ENCODE measurements at regions not wholly inside any gene's neighbourhood (a gene's known extent, or its start where the extent isn't known, plus 50 kb on each side); places are given as distances from the start of the nearest gene placed in this dataset.
A peak's percentile ranks its signal among the peaks of the same experiment; 100 is the strongest.

DNA sequence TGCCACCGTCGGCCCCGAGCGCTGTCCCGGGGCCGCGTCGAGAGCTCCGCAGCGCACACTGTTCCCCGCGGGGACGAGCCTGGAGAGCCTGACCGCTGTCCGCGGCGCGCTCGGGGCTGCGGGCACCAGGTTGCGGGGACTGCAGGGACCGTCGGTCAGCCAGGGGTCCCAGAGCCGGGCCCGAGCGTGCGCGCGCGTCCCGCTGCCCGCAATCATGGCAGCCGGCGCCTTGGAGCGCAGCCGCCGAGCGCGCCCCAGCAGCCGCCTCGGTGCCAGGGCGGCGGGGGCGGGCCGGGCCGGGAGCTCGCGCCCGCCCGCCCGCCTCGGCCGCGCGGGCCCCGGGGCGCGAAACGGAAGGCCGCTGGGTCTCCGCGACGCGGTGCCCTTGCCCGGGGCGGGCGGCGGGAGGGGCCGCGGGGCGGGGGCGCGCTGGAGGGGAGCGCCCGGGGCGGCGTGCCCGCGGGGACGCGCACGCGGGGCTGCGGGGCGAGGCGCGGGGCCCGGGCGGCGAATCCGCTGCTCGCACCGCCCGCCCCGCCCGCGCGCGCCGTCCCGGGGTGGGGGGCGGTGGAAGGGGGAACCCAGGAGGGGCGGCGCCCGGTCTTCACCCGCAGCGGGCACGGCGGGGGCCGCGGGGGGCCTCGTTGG is 79.4 kb upstream of the PPARA start:
- DNase-seq (ENCODE audit: extremely low spot score, unreplicated experiment): no peak
- Mint-ChIP-seq H3K36me3 (no peaks in the 10 kb centered on the region), H3K4me1 (ENCODE audit: unreplicated experiment) (peaks cover 8% of the 10 kb centered on the region), H3K27me3 (peaks cover 76% of the 10 kb centered on the region), H3K27ac (no peak overlapping the region), H3K9me3 (no peaks in the 10 kb centered on the region), H3K4me3 (no peak overlapping the region)
- TF ChIP-seq, protein P1, sequence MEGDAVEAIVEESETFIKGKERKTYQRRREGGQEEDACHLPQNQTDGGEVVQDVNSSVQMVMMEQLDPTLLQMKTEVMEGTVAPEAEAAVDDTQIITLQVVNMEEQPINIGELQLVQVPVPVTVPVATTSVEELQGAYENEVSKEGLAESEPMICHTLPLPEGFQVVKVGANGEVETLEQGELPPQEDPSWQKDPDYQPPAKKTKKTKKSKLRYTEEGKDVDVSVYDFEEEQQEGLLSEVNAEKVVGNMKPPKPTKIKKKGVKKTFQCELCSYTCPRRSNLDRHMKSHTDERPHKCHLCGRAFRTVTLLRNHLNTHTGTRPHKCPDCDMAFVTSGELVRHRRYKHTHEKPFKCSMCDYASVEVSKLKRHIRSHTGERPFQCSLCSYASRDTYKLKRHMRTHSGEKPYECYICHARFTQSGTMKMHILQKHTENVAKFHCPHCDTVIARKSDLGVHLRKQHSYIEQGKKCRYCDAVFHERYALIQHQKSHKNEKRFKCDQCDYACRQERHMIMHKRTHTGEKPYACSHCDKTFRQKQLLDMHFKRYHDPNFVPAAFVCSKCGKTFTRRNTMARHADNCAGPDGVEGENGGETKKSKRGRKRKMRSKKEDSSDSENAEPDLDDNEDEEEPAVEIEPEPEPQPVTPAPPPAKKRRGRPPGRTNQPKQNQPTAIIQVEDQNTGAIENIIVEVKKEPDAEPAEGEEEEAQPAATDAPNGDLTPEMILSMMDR (conservative IDR thresholded peaks at IDR 0.05): no peak

GRCh38 chr22:46071451-46072109 is 78.7 kb upstream of the PPARA start:
- no peaks in the 10 kb centered on the region for H3K36me3 Mint-ChIP-seq
- DNase-seq (ENCODE audit: extremely low spot score, unreplicated experiment): no peak
- H3K4me3 Mint-ChIP-seq: peak overlapping the region; percentile 86
- peaks cover 12% of the 10 kb centered on the region for H3K4me1 Mint-ChIP-seq (ENCODE audit: unreplicated experiment)
- no peak overlapping the region for H3K27ac Mint-ChIP-seq
- TF ChIP-seq, protein P1 (conservative IDR thresholded peaks at IDR 0.05): no peak
- H3K9me3 Mint-ChIP-seq: no peaks in the 10 kb centered on the region
- peaks cover 76% of the 10 kb centered on the region for H3K27me3 Mint-ChIP-seq

GRCh38 chr22:46072110-46072881 is 78.0 kb upstream of the PPARA start:
- H3K9me3 Mint-ChIP-seq: no peaks in the 10 kb centered on the region
- H3K4me1 Mint-ChIP-seq (ENCODE audit: unreplicated experiment): peaks cover 17% of the 10 kb centered on the region
- H3K4me3 Mint-ChIP-seq: peak overlapping the region; percentile 85
- no peak for DNase-seq (ENCODE audit: extremely low spot score, unreplicated experiment)
- H3K36me3 Mint-ChIP-seq: no peaks in the 10 kb centered on the region
- peak overlapping the region; percentile 34 for H3K27ac Mint-ChIP-seq
- TF ChIP-seq, protein P1 (conservative IDR thresholded peaks at IDR 0.05): no peak
- H3K27me3 Mint-ChIP-seq: peaks cover 75% of the 10 kb centered on the region

GRCh38 chr22:46072981-46073682 is 77.2 kb upstream of the PPARA start:
- Mint-ChIP-seq H3K9me3 (no peaks in the 10 kb centered on the region), H3K4me3 (peak overlapping the region; percentile 85), H3K36me3 (no peaks in the 10 kb centered on the region), H3K4me1 (ENCODE audit: unreplicated experiment) (peaks cover 20% of the 10 kb centered on the region), H3K27me3 (peaks cover 72% of the 10 kb centered on the region), H3K27ac (no peak overlapping the region)
- TF ChIP-seq, protein P1 (conservative IDR thresholded peaks at IDR 0.05): no peak
- DNase-seq (ENCODE audit: extremely low spot score, unreplicated experiment): no peak

DNA sequence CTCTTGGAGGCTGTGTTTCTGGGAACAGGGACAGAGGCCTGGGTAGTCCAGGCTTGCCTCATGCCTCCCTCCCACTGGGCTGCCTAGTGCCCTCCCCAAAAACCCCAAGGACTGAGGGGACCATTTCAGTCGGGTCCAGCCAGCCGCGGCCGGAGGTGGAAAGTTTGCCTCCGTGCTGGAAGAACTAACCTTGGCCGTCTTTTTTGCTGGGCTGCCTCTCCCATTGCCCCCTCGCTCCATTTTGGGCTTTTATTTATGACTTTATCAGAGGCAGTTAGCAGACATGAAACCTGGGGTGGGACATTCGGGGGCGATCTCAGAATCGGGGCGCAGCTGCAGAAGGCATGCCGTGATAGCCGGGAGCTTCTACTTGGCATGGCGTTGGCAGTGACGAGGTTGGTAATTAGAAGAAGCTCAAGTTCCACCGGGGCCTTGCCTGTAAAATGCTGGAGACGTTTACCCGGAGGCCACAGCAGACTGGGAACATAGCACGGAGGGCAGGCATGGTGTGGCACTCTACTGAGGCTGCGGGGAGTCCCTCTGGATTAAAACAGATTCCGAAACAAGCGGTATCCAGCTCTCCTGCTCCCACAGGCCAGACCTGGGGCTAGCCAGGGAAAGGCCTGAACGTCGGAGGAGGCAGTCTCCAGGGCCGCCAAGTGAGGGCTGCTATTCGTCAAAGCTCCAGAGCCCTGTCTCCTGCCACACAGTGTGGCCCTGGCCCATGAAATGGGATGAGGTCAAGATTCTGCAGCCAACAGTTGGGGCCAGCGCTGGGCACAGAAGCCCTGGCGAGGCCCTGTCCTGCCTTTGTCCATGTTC is 76.4 kb upstream of the PPARA start:
- DNase-seq (ENCODE audit: extremely low spot score, unreplicated experiment): no peak
- H3K27ac Mint-ChIP-seq: no peak overlapping the region
- peaks cover 20% of the 10 kb centered on the region for H3K4me1 Mint-ChIP-seq (ENCODE audit: unreplicated experiment)
- no peaks in the 10 kb centered on the region for H3K9me3 Mint-ChIP-seq
- H3K36me3 Mint-ChIP-seq: no peaks in the 10 kb centered on the region
- H3K4me3 Mint-ChIP-seq: peak overlapping the region; percentile 68
- TF ChIP-seq, protein P1 (conservative IDR thresholded peaks at IDR 0.05): no peak
- peaks cover 64% of the 10 kb centered on the region for H3K27me3 Mint-ChIP-seq
